ENCODE measurements at regions not wholly inside any gene's neighbourhood (a gene's known extent, or its start where the extent isn't known, plus 50 kb on each side); places are given as distances from the start of the nearest gene placed in this dataset.
A peak's percentile ranks its signal among the peaks of the same experiment; 100 is the strongest.
"Not testable (repeated sequence)": the region's sequence is repeated elsewhere in the genome, so short reads cannot be mapped to it uniquely, and the experiment has no call there.

- Histone ChIP-seq H3K27ac (peak overlapping the region; percentile 87), H3K4me3 (no peak overlapping the region), H3K9me3 (no peaks in the 10 kb centered on the region), H3K36me3 (no peaks in the 10 kb centered on the region), H3K27me3 (no peaks in the 10 kb centered on the region), H3K4me1 (peaks cover 36% of the 10 kb centered on the region)
- TF ChIP-seq CTCF (IDR thresholded peaks at IDR 0.05) = no peak
- intact Hi-C loops (cut with DNase I) = no loop called here
- no peak for DNase-seq
- ATAC-seq = no peak
Observed at GRCh38 chr1:8122160-8122476, 96.0 kb upstream of the ERRFI1 start.

GRCh38 chr1:8121261-8122159, 95.4 kb upstream of the ERRFI1 start:
- DNase-seq = no peak
- peaks cover 42% of the 10 kb centered on the region for H3K4me1 ChIP-seq

GRCh38 chr1:8120693-8121260, 94.7 kb upstream of the ERRFI1 start:
- intact Hi-C loops (cut with DNase I) = no loop called here
- no peak overlapping the region for H3K4me3 ChIP-seq
- peaks cover 47% of the 10 kb centered on the region for H3K4me1 ChIP-seq
- no peaks in the 10 kb centered on the region for H3K27me3 ChIP-seq
- ATAC-seq (peak; percentile 56), DNase-seq (no peak)
- no peaks in the 10 kb centered on the region for H3K36me3 ChIP-seq
- TF ChIP-seq CTCF (IDR thresholded peaks at IDR 0.05) = no peak
- H3K27ac ChIP-seq = peak overlapping the region; percentile 87
- H3K9me3 ChIP-seq = no peaks in the 10 kb centered on the region

More at GRCh38 chr1:8121261-8122159, 95.4 kb upstream of the ERRFI1 start:
- Histone ChIP-seq H3K36me3 (no peaks in the 10 kb centered on the region), H3K27me3 (no peaks in the 10 kb centered on the region), H3K27ac (peak overlapping the region; percentile 87), H3K4me3 (no peak overlapping the region), H3K9me3 (no peaks in the 10 kb centered on the region)
- ATAC-seq = peak; percentile 85
- intact Hi-C loops (cut with DNase I) = no loop called here
- TF ChIP-seq CTCF (IDR thresholded peaks at IDR 0.05) = no peak

GRCh38 chr1:8118736-8119135, 92.6 kb upstream of the ERRFI1 start:
- H3K27ac ChIP-seq; H3K27me3 ChIP-seq; H3K36me3 ChIP-seq; H3K9me3 ChIP-seq; ATAC-seq; DNase-seq; intact Hi-C loops (cut with DNase I); H3K4me3 ChIP-seq: not testable (repeated sequence)
- peaks cover 47% of the 10 kb centered on the region for H3K4me1 ChIP-seq

GRCh38 chr1:8118031-8118451, 91.9 kb upstream of the ERRFI1 start:
- Histone ChIP-seq H3K36me3 (no peaks in the 10 kb centered on the region), H3K27me3 (no peaks in the 10 kb centered on the region), H3K27ac (peak overlapping the region; percentile 24), H3K4me1 (peaks cover 49% of the 10 kb centered on the region), H3K4me3 (no peak overlapping the region), H3K9me3 (no peaks in the 10 kb centered on the region)
- intact Hi-C loops (cut with DNase I) = no loop called here
- ATAC-seq (no peak), DNase-seq (no peak)
- no peak for TF ChIP-seq CTCF (IDR thresholded peaks at IDR 0.05)

GRCh38 chr1:8116894-8117264, 90.8 kb upstream of the ERRFI1 start:
- intact Hi-C loops (cut with DNase I) = no loop called here
- ATAC-seq (peak; percentile 58), DNase-seq (no peak)
- no peak for TF ChIP-seq CTCF (IDR thresholded peaks at IDR 0.05)
- H3K36me3 ChIP-seq = no peaks in the 10 kb centered on the region
- H3K4me3 ChIP-seq = no peak overlapping the region
- no peaks in the 10 kb centered on the region for H3K27me3 ChIP-seq
- H3K27ac ChIP-seq = peak overlapping the region; percentile 69
- no peaks in the 10 kb centered on the region for H3K9me3 ChIP-seq
- H3K4me1 ChIP-seq = peaks cover 47% of the 10 kb centered on the region
